Fibroblast of skin of scalp (primary cell): ENCODE measurements at regions not wholly inside any gene's neighbourhood (a gene's known extent, or its start where the extent isn't known, plus 50 kb on each side); places are given as distances from the start of the nearest gene placed in this dataset.
A peak's percentile ranks its signal among the peaks of the same experiment; 100 is the strongest.

Source experiments
- DNase-seq: peaks from one replicate; pipeline ENCODE4 v3.0.0-alpha.2; 2013

DNA sequence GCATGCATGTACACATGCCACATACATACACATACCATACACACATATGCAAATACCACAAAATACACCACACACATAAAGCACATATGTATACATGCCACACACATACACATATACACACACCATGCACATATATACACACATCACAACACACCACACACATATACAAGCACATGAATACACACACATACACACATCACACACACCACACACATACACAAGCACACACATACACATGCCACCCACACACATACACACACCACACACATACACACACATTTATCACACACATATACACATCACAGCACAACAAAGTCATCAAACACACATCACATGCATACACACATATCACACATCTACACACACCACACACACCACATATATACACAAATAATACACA lies 1108.5 kb downstream of the GALC start:
- DNase-seq: no peak

DNA sequence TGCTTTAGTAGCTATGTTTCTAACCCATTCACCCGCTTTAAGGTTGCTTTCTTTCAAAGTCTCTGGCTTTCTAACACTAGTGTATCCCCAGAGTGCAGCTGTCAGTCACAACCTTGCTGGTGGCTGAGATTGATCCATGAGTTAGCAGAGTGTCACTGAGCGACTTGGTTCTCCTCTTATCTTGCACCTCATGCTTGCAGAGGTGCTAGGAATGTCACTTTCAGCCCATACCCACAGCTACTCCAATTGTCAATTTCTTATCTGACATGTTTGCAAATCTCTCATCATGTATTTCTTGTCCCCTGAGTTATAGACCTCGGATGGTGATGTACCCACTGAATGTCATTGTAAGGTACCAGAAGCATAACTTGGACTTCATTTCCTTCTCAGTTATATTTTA lies 1110.2 kb downstream of the GALC start:
- no peak for DNase-seq

DNA sequence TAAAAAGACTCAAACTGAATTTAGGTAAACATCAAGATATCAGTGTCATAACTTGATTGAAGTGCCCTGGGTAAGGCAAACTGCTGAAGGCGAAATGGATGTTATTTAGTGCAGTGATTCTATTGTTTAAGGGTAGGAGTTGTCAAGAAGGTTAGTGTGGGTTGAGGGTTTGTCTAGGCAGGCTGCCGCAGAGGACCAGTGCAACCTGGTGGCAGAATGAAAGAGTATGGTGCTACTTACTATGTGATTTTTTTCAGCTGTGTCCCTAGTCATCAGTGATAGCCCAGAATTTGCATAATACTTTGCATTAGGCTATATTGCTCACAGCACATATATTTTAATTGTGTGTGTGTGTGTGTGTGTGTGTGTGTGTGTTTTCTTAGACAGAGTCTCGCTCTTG lies 1127.0 kb downstream of the GALC start:
- DNase-seq: no peak

DNA sequence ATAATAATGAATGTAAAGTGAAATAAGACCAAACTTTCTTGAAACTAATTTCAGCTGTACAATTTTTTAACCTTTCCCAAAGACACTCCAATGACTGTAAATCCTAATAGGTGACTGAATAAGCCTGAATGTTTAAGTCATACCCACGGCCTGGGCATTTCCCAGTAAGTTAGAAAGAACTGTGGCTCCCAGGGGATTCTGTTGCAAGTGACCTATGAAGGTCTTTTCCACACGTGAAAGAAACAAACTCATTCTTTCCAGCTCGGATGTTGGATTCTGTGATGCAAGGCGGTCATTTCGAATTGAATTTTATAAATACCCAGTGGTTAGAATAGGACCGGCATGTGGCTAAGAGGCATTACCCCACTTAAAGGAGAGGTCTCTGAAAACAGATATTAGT lies 1134.4 kb downstream of the GALC start:
- peak; percentile 15 for DNase-seq

DNA sequence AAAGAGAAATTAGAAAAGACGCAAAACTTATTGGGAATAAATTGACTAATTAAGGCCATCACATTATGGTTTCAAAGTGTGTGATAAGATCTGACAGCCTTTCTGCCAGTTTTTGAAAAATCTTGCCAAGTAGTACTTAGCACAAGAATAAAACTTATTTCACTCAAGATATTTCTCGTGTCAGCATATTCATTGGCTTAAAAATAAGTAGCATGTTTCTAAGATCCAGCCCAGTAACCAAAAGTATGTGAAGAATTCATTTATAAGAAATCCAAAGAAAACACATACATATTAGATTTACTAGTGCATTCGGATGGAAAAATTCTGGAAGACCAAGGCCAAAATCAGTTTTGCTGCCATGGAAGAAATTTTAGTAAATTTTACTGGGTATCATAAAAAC lies 1135.0 kb downstream of the GALC start:
- DNase-seq: peak; percentile 81

DNA sequence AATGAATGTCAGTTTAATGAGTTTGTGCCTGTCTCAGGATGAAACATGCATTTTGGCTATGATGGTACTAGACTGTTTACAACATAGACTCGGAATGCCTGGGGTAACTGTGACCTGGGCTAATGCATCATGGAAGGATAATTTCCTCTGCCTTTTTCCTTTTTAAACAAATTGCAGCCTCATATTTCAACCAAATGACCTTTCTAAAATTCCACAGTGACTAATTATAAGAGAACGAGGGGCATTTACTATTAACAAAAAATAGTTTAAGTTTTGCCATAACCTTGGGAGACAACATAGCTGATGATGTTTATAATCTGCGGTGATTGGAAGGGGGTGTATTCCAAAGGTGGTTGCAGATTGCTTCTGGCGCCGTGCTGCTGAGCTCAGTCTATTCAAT lies 1140.5 kb downstream of the GALC start:
- DNase-seq: no peak

- peak; percentile 5 for DNase-seq
Observed at GRCh38 chr14:86847140-86847539, 1145.8 kb downstream of the GALC start.

GRCh38 chr14:86838363-86838762 lies 1154.6 kb downstream of the GALC start:
- peak; percentile 6 for DNase-seq

GRCh38 chr14:86826661-86827060 lies 1166.3 kb downstream of the GALC start:
- peak; percentile 6 for DNase-seq

GRCh38 chr14:86824167-86824566 lies 1168.8 kb downstream of the GALC start:
- no peak for DNase-seq

DNA sequence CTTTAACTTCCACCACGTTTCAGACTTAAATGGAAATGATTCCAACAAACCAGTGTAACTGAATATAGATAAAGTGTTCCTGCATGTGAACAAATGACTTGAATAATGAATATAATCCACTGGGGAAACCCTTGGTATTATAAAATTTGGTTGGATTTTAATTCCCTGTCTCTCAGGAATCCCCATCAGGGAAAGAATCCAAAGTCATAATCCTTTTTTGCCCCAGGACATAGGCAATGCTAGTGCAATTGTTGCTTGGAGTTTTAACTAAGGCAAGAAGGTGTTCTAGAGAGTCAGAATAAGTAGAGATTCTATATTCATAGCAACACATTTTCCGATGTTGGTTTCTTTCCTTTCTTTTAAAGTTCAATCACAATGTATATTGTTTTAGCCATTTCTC lies 1169.4 kb downstream of the GALC start:
- no peak for DNase-seq

- peak; percentile 25 for DNase-seq
Observed at GRCh38 chr14:86815341-86815740, 1177.6 kb downstream of the GALC start.

DNA sequence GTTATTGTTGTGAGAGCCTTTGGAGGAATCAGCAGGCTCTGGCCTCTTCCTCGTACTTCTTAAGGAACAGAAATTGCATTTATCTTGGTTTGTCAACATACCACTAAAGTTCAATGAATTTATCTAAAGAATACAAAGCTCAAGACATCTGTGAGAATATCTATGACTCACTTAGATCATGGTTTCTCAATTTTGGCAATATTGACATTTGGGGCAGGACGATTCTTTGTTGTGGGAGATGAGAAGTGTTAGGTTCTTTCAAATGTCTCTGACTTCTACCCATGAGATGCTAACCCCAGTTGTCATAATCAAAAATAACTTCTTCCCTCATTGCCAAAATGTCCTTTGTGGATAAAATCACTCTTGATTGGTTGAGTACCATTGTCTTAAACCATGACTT lies 1190.3 kb downstream of the GALC start:
- DNase-seq: no peak

- DNase-seq: peak; percentile 97
Observed at GRCh38 chr14:86799244-86799647, 1193.7 kb downstream of the GALC start.

DNA sequence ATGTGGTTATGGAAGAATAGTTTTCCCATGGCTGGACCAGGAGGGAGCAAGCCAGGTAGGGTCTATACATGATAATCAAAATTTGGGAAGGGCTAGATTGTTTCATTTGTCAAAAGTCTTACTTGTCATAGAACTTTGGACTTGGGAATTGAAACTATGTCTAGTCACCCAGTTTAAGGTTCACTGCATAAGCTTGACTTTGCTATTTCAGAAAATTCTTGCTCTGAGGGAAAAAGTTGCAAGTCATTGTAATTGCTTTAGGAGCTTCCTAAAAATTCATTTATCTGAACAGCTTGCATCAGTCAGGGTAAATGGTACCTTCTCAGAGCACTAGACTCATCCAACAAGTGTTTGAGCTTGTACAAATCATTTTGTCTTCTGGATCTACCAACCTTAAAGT lies 1194.7 kb downstream of the GALC start:
- peak; percentile 29 for DNase-seq

GRCh38 chr14:86797075-86797351 lies 1196.0 kb downstream of the GALC start:
- DNase-seq: no peak

- DNase-seq: peak; percentile 89
Observed at GRCh38 chr14:86796221-86797074, 1196.5 kb downstream of the GALC start.

GRCh38 chr14:86794689-86795088 lies 1198.3 kb downstream of the GALC start:
- DNase-seq: no peak

DNA sequence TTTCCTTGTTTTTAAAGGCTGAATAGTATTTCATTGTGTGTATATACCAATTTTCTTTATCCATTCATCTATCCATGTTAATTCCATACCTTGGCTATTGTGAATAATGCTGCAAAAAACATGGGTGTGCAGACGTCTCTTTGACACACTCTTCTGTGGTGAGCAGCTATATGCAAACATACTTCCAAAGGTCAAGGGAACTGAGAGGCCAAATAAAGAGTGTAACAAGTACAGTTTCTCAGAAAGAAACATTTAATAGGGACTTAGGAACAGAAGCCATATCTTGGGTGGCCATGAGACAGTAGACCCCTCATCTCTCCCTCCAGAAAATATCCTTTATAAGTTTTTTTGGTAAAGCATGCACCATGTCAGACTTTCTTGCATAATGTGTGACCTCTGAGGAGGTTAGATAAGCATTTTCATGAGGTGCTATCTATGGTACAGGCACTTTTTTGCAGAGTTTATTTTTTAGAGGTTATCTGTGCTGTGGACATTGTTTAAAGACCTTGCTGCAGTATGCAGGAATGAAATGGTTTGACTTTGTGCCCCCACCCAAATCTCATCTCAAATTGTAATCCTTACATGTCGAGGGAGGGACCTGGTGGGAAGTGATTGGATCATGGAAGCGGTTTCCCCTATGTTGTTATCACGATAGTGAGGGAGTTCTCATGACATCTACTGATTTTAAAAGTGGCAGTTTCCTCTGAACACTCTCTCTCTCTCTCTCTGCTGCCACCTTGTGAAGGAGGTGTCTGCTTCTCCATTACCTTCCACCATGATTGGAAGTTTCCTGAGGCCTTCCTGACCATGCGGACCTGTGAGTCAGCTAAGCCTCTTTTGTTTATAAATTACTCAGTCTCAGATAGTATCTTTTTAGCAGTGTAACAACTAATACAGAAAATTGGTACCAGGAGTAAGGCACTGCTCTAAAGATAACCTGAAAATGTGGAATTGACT lies 1202.3 kb downstream of the GALC start:
- no peak for DNase-seq

DNA sequence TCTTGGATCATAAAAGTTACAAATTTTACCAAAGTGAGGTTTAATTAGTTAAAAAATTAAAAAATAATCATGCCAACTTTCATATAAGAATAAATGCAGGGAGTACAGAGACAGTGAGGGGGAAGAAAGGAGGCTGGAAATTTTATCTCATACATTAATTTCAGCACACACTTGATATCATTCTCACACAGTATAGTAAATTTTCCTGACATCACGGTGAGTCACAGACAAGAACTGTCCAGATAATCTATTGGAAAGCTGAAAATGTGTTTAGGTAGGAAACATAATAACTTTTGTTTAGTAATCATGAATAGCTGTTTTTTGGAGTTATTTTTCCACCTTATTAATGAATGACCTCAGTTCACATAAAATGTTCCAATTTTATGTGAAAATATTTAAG lies 1204.8 kb downstream of the GALC start:
- peak; percentile 50 for DNase-seq

DNA sequence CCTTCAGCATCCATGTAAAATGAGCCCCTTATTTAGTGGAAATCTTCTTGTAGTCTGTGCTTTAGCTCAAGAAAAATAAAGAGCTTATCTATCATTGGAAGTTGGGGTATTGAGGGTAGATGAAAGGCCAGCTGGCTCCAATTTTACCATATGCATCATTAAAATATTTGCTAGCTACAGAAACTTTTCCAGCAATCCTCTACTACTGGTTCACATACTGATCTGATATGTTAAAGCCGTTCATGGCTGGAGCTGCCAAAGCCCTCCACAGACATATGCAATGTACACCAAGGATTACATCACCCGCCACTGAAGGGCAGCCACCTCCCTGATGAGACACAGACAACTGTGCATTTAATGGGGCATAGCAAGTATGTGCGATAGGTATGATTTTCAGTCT lies 1205.3 kb downstream of the GALC start:
- DNase-seq: peak; percentile 93

- no peak for DNase-seq
Observed at GRCh38 chr14:86782092-86782580, 1210.8 kb downstream of the GALC start.

DNA sequence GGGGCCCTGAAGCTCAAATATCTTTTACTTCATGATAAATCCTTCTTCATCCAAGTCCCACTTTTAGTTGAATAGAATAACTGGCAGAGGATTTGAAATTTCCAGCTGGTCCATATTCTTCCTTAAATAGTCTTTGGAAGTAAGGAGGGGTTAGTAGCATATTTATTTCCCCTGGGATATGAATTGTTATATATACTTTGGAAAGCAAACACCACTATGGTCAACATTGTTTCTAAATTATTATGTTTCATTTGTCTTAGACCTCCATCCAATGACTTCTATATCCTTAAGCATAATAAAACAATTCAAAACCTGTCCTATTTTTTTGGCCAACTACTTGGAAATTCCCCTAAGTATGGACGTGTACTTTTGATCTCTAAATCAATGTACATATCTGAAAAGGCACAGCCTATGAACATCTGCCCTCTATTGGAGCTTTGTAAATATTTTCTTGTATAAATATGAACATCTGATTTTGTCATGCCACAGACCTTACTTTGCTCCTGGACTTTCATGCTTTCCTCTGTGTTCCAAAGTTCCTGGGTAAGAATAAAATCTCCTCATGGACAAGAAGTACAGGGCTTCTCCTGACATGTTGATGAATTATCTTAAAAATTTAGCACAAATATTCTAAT lies 1212.0 kb downstream of the GALC start:
- no peak for DNase-seq
